ENCODE measurements at regions not wholly inside any gene's neighbourhood (a gene's known extent, or its start where the extent isn't known, plus 50 kb on each side); places are given as distances from the start of the nearest gene placed in this dataset.

DNA sequence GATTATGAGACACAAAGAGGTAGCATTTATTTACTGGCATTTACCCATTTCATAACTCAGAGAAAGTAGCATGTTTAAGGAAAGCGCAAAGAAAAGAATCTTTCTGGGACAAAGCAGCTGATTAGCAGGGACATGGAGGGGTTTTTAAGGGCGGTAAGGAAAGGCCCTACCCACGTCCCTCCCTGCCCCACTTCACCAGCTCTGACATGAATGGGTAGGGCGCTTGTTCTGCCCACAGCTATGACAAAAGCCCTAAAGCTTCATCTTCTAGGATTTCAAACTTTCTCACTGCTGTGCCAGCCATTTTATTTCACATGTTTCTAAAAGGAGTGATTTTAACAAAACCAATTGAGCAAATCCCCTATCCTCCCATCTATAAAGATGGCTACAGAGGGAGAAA lies 406.9 kb upstream of the KLF6 start:
- TF ChIP-seq, protein P1, sequence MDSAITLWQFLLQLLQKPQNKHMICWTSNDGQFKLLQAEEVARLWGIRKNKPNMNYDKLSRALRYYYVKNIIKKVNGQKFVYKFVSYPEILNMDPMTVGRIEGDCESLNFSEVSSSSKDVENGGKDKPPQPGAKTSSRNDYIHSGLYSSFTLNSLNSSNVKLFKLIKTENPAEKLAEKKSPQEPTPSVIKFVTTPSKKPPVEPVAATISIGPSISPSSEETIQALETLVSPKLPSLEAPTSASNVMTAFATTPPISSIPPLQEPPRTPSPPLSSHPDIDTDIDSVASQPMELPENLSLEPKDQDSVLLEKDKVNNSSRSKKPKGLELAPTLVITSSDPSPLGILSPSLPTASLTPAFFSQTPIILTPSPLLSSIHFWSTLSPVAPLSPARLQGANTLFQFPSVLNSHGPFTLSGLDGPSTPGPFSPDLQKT (IDR thresholded peaks at IDR 0.05; ENCODE audit: borderline replicate concordance, low read depth, low read length) = no peak
- TF ChIP-seq ZNF19 (tag by site-specific recombination; IDR thresholded peaks at IDR 0.05; ENCODE audit: low read depth) (no peak), ZNF600 (tag by site-specific recombination; IDR thresholded peaks at IDR 0.05) (no peak), RBAK (tag by site-specific recombination; IDR thresholded peaks at IDR 0.05) (no peak), ZNF302 (tag by site-specific recombination; IDR thresholded peaks at IDR 0.05; ENCODE audit: low read depth) (no peak), ZNF140 (tag by site-specific recombination; IDR thresholded peaks at IDR 0.05) (no peak), ZNF280C (tag by site-specific recombination; IDR thresholded peaks at IDR 0.05) (no peak), ZNF26 (tag by site-specific recombination; IDR thresholded peaks at IDR 0.05) (no peak), ZBTB49 (tag by site-specific recombination; IDR thresholded peaks at IDR 0.05; ENCODE audit: low read depth) (no peak), ZNF76 (tag by site-specific recombination; IDR thresholded peaks at IDR 0.05; ENCODE audit: borderline replicate concordance, low read depth) (no peak), ZNF274 (IDR thresholded peaks at IDR 0.05; ENCODE audit: low read length) (no peak), ZNF274 (tag by site-specific recombination; IDR thresholded peaks at IDR 0.05; ENCODE audit: borderline replicate concordance) (no peak)
- TF ChIP-seq, protein P2, sequence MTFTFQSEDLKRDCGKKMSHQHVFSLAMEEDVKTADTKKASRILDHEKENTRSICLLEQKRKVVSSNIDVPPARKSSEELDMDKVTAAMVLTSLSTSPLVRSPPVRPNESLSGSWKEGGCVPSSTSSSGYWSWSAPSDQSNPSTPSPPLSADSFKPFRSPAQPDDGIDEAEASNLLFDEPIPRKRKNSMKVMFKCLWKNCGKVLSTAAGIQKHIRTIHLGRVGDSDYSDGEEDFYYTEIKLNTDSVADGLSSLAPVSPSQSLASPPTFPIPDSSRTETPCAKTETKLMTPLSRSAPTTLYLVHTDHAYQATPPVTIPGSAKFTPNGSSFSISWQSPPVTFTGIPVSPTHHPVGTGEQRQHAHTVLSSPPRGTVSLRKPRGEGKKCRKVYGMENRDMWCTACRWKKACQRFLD (tag by site-specific recombination; IDR thresholded peaks at IDR 0.05) = no peak
- TF ChIP-seq, protein P3, sequence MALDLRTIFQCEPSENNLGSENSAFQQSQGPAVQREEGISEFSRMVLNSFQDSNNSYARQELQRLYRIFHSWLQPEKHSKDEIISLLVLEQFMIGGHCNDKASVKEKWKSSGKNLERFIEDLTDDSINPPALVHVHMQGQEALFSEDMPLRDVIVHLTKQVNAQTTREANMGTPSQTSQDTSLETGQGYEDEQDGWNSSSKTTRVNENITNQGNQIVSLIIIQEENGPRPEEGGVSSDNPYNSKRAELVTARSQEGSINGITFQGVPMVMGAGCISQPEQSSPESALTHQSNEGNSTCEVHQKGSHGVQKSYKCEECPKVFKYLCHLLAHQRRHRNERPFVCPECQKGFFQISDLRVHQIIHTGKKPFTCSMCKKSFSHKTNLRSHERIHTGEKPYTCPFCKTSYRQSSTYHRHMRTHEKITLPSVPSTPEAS (tag by site-specific recombination; IDR thresholded peaks at IDR 0.05) = no peak
- TF ChIP-seq, protein P4, sequence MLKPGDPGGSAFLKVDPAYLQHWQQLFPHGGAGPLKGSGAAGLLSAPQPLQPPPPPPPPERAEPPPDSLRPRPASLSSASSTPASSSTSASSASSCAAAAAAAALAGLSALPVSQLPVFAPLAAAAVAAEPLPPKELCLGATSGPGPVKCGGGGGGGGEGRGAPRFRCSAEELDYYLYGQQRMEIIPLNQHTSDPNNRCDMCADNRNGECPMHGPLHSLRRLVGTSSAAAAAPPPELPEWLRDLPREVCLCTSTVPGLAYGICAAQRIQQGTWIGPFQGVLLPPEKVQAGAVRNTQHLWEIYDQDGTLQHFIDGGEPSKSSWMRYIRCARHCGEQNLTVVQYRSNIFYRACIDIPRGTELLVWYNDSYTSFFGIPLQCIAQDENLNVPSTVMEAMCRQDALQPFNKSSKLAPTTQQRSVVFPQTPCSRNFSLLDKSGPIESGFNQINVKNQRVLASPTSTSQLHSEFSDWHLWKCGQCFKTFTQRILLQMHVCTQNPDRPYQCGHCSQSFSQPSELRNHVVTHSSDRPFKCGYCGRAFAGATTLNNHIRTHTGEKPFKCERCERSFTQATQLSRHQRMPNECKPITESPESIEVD (tag by site-specific recombination; IDR thresholded peaks at IDR 0.05) = no peak
- ChIA-PET POLR2A (no interaction called here), CTCF (no interaction called here)
- no peaks in the 10 kb centered on the region for H3K4me1 ChIP-seq (ENCODE audit: control insufficient read depth, insufficient read depth, low read length)
- no peaks in the 10 kb centered on the region for H3K9me3 ChIP-seq (ENCODE audit: control insufficient read depth, insufficient read depth, low read depth, low read length)
- no peak overlapping the region for H3K4me3 ChIP-seq (ENCODE audit: low read depth, low read length)
- no peak overlapping the region for H3K27ac ChIP-seq (ENCODE audit: extremely low read depth, low read depth, low read length)
- no peaks in the 10 kb centered on the region for H3K36me3 ChIP-seq (ENCODE audit: control insufficient read depth in 2 of 2, insufficient read depth in 1 of 2, low read length in 2 of 2)
